K562 (cell line): ENCODE measurements at regions not wholly inside any gene's neighbourhood (a gene's known extent, or its start where the extent isn't known, plus 50 kb on each side); places are given as distances from the start of the nearest gene placed in this dataset.

Experiments used
- CGGBP1 ChIP-seq: fragments of 250-450 bp; sonication (Bioruptor Pico); IDR thresholded peaks from 2 replicates; pipeline ENCODE4 v1.9.0; 2021; ENCODE audit warnings: mild to moderate bottlenecking
- CHD7 ChIP-seq: fragments of 200-600 bp; sonication (generic); IDR thresholded peaks from one replicate; pipeline ENCODE4 v1.6.1; 2012; ENCODE audit warnings: mild to moderate bottlenecking, low read depth, low read length, inconsistent platforms
- HMG20B ChIP-seq: fragments of 250-450 bp; sonication (Bioruptor Pico); IDR thresholded peaks from 2 replicates; pipeline ENCODE4 v1.5.0; 2021; ENCODE audit warnings: mild to moderate bottlenecking
- KLF10 ChIP-seq: fragments of 250-450 bp; sonication (Bioruptor Pico); IDR thresholded peaks from 2 replicates; pipeline ENCODE4 v1.6.1; 2021; ENCODE audit warnings: matching md5 sums
- KLF6 ChIP-seq: fragments of 250-450 bp; sonication (Bioruptor Pico); IDR thresholded peaks from 2 replicates; pipeline ENCODE4 v1.4.0; 2020; ENCODE audit warnings: mild to moderate bottlenecking, moderate library complexity, borderline replicate concordance
- MCM3 ChIP-seq: fragments of 450-650 bp; IDR thresholded peaks from 2 replicates; pipeline ENCODE4 v1.6.1; 2016
- SMARCA5 ChIP-seq: fragments of 450-650 bp; IDR thresholded peaks from 2 replicates; pipeline ENCODE4 v1.6.1; 2016
- TRIM28 ChIP-seq: fragments of 450-650 bp; IDR thresholded peaks from 2 replicates; pipeline ENCODE4 v1.6.1; 2017
- XRCC4 ChIP-seq: IDR thresholded peaks from one replicate; pipeline ENCODE4 v1.6.1; 2011; ENCODE audit not compliant: insufficient read depth, insufficient read length; ENCODE audit errors: extremely low read depth
- YY1 ChIP-seq, 3 experiments: IDR thresholded peaks; 2 replicates each; pipeline ENCODE4 v1.6.1; 2011; ENCODE audit warnings: low read length in 2 of 3, mild to moderate bottlenecking in 2 of 3, moderate library complexity in 2 of 3, borderline replicate concordance in 1 of 3, control low read depth in 1 of 3, low read depth in 1 of 3; ENCODE audit not compliant: insufficient read depth in 3 of 3, insufficient replicate concordance in 2 of 3, control insufficient read depth in 1 of 3, insufficient read length in 1 of 3; ENCODE audit errors: extremely low read depth in 1 of 3
- ZNF224 ChIP-seq: sonication (generic); formaldehyde crosslinking; IDR thresholded peaks from 2 replicates; pipeline ENCODE4 v1.8.0; 2022; ENCODE audit warnings: mild to moderate bottlenecking, missing genetic modification reagents
- ZNF785 ChIP-seq: fragments of 250-450 bp; sonication (Bioruptor Pico); IDR thresholded peaks from 2 replicates; pipeline ENCODE4 v1.4.0; 2020; ENCODE audit warnings: mild to moderate bottlenecking
- TF ChIP-seq, protein P1 (sequence below), 2 experiments: fragments of 450-650 bp; conservative IDR thresholded peaks; 2 replicates each; pipeline ENCODE4 v1.6.1; 2017; ENCODE audit warnings: mild to moderate bottlenecking in 2 of 2, moderate library complexity in 2 of 2
- TF ChIP-seq, protein P2 (sequence below): IDR thresholded peaks from 2 replicates; pipeline ENCODE4 v1.6.1; 2011; ENCODE audit warnings: borderline replicate concordance, low read depth, mild to moderate bottlenecking, moderate library complexity, low read length; ENCODE audit not compliant: insufficient read depth, poor library complexity, severe bottlenecking

DNA sequence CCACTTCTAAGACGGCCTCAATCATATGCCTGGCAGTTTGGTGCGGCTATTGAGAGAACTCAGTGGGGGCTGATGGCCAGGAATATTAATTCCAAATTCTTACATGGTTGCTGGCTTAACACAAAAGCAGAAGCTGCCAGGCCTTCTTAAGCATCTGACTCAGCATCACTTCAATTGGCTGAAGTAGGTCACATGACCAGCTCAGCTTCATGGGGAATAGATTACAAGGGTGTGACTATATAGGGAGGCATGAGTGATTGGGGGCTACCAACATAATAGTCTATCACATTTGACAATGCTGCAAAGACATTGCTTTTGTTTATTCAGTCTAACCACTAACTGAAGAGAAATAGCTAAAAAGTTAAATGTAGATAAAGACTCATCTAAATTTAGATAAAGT lies 101.6 kb upstream of the ANKRD28 start (continued):
- TF ChIP-seq CHD7 = no peak
- no peak for TF ChIP-seq SMARCA5
- no peak for TF ChIP-seq XRCC4
- TF ChIP-seq KLF6 (CRISPR knock-in tag) = no peak
- no peak for TF ChIP-seq ZNF224 (CRISPR knock-in tag)
- no peak for TF ChIP-seq KLF10 (CRISPR knock-in tag)
- no peak for TF ChIP-seq YY1 (IDR thresholded peaks at IDR 0.05; ENCODE audit: borderline replicate concordance in 1 of 3, control insufficient read depth in 1 of 3, extremely low read depth in 1 of 3, insufficient read depth in 3 of 3, insufficient read length in 1 of 3, insufficient replicate concordance in 2 of 3, low read depth in 1 of 3, low read length in 2 of 3)
- no peak for TF ChIP-seq TRIM28
- no peak for TF ChIP-seq ZNF785 (CRISPR knock-in tag)
- TF ChIP-seq, protein P1, sequence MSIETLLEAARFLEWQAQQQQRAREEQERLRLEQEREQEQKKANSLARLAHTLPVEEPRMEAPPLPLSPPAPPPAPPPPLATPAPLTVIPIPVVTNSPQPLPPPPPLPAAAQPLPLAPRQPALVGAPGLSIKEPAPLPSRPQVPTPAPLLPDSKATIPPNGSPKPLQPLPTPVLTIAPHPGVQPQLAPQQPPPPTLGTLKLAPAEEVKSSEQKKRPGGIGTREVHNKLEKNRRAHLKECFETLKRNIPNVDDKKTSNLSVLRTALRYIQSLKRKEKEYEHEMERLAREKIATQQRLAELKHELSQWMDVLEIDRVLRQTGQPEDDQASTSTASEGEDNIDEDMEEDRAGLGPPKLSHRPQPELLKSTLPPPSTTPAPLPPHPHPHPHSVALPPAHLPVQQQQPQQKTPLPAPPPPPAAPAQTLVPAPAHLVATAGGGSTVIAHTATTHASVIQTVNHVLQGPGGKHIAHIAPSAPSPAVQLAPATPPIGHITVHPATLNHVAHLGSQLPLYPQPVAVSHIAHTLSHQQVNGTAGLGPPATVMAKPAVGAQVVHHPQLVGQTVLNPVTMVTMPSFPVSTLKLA (conservative IDR thresholded peaks at IDR 0.05) = no peak
- no peak for TF ChIP-seq HMG20B
- TF ChIP-seq, protein P2, sequence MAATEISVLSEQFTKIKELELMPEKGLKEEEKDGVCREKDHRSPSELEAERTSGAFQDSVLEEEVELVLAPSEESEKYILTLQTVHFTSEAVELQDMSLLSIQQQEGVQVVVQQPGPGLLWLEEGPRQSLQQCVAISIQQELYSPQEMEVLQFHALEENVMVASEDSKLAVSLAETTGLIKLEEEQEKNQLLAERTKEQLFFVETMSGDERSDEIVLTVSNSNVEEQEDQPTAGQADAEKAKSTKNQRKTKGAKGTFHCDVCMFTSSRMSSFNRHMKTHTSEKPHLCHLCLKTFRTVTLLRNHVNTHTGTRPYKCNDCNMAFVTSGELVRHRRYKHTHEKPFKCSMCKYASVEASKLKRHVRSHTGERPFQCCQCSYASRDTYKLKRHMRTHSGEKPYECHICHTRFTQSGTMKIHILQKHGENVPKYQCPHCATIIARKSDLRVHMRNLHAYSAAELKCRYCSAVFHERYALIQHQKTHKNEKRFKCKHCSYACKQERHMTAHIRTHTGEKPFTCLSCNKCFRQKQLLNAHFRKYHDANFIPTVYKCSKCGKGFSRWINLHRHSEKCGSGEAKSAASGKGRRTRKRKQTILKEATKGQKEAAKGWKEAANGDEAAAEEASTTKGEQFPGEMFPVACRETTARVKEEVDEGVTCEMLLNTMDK = no peak
- TF ChIP-seq CGGBP1 (CRISPR knock-in tag) = no peak
- TF ChIP-seq MCM3 = no peak
